Progenitor cell of endocrine pancreas (in vitro differentiated cells): ENCODE measurements at regions not wholly inside any gene's neighbourhood (a gene's known extent, or its start where the extent isn't known, plus 50 kb on each side); places are given as distances from the start of the nearest gene placed in this dataset.

Experiments used
- DNase-seq: peaks from one replicate; pipeline ENCODE4 v3.0.0; 2021; ENCODE audit warnings: low spot score; ENCODE audit not compliant: unreplicated experiment
- H3K27ac Mint-ChIP-seq: 2 replicates; pipeline ENCODE4 v1.8.0; 2021; ENCODE audit warnings: mild to moderate bottlenecking, moderate library complexity, mixed read lengths
- H3K27me3 Mint-ChIP-seq: 2 replicates; pipeline ENCODE4 v1.8.0; 2021; ENCODE audit warnings: mixed read lengths
- H3K36me3 Mint-ChIP-seq: 2 replicates; pipeline ENCODE4 v1.8.0; 2022; ENCODE audit warnings: mixed read lengths; ENCODE audit not compliant: insufficient read depth
- H3K4me1 Mint-ChIP-seq: 2 replicates; pipeline ENCODE4 v1.8.0; 2021; ENCODE audit warnings: low read depth, mixed read lengths
- H3K4me3 Mint-ChIP-seq: 2 replicates; pipeline ENCODE4 v1.8.0; 2021; ENCODE audit warnings: low read depth, mild to moderate bottlenecking, moderate library complexity, mixed read lengths
- H3K9me3 Mint-ChIP-seq: 2 replicates; pipeline ENCODE4 v1.8.0; 2021; ENCODE audit warnings: low read depth, mixed read lengths
- TF ChIP-seq, protein P1 (sequence below): fragments of 200-600 bp; sonication (generic); IDR thresholded peaks from one replicate; pipeline ENCODE4 v1.5.0; 2021; ENCODE audit warnings: antibody characterized with exemption, mild to moderate bottlenecking; ENCODE audit not compliant: unreplicated experiment

DNA sequence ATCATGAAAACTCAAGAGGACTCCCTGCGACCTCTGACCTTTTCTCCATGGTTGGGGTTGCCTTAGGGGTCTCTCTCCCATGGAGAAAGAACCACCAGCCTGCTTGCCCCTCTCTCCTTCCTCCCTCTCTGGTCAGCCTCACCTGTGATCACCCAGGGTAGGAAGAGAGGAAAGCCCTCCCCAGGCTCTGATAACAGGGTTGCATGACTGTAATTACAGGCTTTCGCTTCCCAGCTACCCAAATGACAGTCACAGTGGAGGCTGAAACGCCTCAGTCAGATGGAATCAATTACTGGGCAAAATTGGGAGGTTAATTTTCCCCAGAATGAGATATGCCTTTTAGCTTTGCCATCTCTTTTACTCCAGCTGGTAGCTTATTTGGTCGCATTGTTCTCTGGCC is 265.8 kb upstream of the SOX9 start:
- no peak for DNase-seq
- no peaks in the 10 kb centered on the region for H3K9me3 Mint-ChIP-seq

DNA sequence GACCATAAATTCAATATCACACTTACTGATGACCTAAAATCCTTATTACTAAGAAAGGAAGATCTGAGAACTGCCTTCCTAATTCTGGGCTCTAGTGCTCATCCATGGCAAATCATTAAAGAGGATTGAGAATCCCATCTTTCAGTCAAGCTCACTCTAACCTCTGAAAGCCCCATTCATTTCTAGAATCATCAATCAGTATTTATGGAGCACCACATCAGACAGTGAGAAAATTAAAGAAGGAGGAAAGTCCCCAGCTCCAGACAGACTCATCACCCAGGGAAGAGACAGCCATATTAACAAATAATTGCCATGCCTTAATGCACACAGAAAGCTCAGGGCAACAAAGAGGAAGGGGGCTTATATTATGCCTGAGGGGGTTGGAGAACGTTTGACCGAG is 256.1 kb upstream of the SOX9 start:
- no peak overlapping the region for H3K27ac Mint-ChIP-seq
- peaks cover 6% of the 10 kb centered on the region for H3K4me1 Mint-ChIP-seq
- H3K27me3 Mint-ChIP-seq: peaks cover 4% of the 10 kb centered on the region
- H3K4me3 Mint-ChIP-seq: no peak overlapping the region
- no peaks in the 10 kb centered on the region for H3K36me3 Mint-ChIP-seq
- TF ChIP-seq, protein P1, sequence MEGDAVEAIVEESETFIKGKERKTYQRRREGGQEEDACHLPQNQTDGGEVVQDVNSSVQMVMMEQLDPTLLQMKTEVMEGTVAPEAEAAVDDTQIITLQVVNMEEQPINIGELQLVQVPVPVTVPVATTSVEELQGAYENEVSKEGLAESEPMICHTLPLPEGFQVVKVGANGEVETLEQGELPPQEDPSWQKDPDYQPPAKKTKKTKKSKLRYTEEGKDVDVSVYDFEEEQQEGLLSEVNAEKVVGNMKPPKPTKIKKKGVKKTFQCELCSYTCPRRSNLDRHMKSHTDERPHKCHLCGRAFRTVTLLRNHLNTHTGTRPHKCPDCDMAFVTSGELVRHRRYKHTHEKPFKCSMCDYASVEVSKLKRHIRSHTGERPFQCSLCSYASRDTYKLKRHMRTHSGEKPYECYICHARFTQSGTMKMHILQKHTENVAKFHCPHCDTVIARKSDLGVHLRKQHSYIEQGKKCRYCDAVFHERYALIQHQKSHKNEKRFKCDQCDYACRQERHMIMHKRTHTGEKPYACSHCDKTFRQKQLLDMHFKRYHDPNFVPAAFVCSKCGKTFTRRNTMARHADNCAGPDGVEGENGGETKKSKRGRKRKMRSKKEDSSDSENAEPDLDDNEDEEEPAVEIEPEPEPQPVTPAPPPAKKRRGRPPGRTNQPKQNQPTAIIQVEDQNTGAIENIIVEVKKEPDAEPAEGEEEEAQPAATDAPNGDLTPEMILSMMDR: no peak
- no peaks in the 10 kb centered on the region for H3K9me3 Mint-ChIP-seq
- no peak for DNase-seq

More for the DNA sequence above, 265.8 kb upstream of the SOX9 start:
- Mint-ChIP-seq H3K27ac (no peak overlapping the region), H3K27me3 (peaks cover 3% of the 10 kb centered on the region), H3K4me3 (no peak overlapping the region), H3K4me1 (peaks cover 4% of the 10 kb centered on the region), H3K36me3 (no peaks in the 10 kb centered on the region)
- TF ChIP-seq, protein P1: no peak

DNA sequence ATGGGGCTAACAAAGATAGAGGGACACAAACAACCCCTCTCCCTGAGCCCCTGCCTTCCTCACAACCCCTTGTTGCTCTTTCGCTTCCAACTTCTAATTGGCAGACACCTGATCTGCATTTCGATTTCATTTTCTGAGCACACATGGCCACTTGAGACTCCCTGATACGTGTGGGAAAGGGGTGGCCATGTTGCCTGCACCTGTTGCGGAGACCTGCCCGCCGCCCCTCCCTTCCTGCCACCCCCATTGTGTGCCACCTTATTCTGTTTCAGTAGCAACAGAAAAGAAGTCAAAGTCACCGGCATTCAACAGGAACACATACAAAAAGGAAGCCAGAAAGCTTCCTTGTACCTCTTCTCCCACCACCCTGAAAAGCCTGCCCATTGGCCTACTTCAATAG is 254.7 kb upstream of the SOX9 start:
- TF ChIP-seq, protein P1: no peak
- Mint-ChIP-seq H3K4me1 (peaks cover 8% of the 10 kb centered on the region), H3K27ac (no peak overlapping the region), H3K4me3 (no peak overlapping the region), H3K27me3 (peaks cover 4% of the 10 kb centered on the region), H3K36me3 (no peaks in the 10 kb centered on the region), H3K9me3 (no peaks in the 10 kb centered on the region)
- no peak for DNase-seq

DNA sequence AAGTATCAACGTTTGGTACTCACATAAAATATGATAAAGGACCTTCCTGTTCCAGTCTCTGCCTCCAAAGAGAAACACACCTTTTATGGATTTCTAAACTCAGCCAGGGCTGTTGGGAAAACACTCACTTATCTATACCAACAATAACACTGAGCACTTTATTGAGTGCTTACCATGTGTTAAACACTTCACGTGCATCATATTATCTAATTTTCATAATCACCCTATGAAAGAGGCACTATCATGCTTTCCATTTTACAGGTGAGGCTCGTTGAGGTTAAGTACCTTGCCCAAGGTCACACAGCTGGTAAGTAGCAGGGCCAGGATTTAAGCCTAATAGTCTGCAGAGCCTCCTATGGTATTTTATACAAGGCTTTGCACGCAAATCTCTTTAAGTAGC is 251.5 kb upstream of the SOX9 start:
- Mint-ChIP-seq H3K27me3 (peaks cover 4% of the 10 kb centered on the region), H3K27ac (no peak overlapping the region), H3K9me3 (no peaks in the 10 kb centered on the region), H3K36me3 (no peaks in the 10 kb centered on the region), H3K4me3 (no peak overlapping the region), H3K4me1 (peaks cover 8% of the 10 kb centered on the region)
- TF ChIP-seq, protein P1: no peak
- no peak for DNase-seq

DNA sequence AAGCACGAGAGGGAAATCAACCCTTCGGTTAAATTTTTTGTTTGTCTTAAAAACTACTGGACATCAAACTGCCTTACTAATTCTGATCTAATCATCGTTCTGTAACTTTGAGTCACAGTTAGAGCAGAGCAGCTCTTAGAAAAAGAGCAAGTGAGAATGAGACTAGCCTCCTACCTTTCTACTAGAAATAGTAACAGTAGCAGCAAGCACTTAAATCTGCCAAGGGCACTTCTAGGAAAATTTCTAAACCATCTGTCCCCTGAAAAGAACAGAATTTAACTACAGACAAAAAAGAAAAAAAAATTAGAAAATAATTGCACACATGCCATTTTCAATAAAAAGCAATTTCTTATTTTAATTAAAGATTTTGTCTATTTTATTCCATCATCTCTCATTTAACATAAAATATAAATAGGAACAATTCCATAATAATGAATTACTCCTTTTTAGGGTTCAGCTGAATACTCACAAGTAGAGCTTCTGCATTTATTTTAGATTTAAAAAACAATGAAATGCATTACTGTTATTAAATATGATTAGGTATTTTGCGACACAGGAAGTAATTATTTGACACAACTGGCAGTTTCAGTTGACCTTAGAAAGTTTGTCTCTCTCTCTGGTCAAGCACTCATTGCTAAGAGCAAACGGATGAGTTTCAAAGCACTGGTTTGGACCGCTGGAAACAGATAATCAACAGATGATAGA is 250.8 kb upstream of the SOX9 start:
- no peak for DNase-seq
- TF ChIP-seq, protein P1: no peak
- peaks cover under 1% of the 10 kb centered on the region for H3K27me3 Mint-ChIP-seq
- H3K4me3 Mint-ChIP-seq: no peak overlapping the region
- peaks cover 1% of the 10 kb centered on the region for H3K36me3 Mint-ChIP-seq
- H3K27ac Mint-ChIP-seq: no peak overlapping the region
- H3K9me3 Mint-ChIP-seq: peaks cover 2% of the 10 kb centered on the region
- peaks cover 8% of the 10 kb centered on the region for H3K4me1 Mint-ChIP-seq
